CD1c-positive myeloid dendritic cell (primary cell): ENCODE measurements at regions not wholly inside any gene's neighbourhood (a gene's known extent, or its start where the extent isn't known, plus 50 kb on each side); places are given as distances from the start of the nearest gene placed in this dataset.

ENCODE experiments used
- DNase-seq: peaks from one replicate; pipeline ENCODE4 v3.0.0-alpha.2; 2016; ENCODE audit errors: extremely low spot score

DNA sequence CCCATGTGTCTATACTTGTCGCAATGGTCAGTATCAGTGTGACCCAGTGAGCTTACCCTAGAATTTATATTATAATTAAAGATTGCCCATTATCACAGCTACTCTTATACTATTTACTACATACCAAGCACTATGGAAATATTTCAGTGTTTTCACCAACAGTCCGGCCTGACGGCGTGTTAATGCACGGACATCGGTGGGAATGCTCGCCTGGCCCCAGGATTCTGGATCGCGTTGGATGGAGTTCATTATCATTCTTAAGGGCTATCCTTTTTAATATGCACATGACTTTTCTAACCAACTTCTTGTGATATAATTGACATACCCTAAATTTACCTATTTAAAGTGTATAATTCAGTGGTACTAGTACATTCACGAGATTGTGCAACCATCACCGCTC lies 51.8 kb upstream of the AFDN start:
- no peak for DNase-seq

DNA sequence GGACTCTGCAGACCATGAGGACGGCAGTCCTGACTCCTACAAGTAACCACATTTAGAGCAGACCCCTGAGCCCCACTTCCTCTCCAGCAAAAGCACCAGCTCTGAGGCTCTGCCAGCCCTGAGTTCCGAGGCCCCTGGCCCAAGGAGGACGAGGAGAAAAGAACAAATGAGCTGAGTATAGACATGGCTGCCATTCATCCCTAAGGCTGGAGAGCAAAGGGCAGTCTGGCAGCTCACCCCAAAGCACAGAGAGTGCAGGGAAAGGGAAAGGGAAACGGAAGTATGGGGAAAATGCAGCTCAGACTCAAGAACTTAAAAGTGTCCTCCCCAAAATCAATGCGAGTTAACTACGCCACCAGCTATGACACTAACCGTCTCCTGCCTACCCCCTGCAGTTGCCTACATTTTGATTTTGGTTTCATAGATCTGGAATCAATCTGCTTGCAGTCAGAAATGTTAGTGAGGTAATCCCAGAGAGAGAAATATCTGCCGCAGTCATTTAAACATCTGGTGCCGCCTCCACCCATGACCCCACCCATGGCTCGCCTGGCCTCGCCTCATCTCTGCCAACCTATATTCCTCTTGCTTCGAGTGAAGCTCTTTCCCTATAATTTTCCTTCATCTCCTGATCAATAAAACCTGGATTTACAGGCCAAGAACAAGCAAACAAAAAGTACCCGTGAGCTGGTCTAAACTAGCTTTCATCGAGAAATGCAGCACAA lies 49.6 kb upstream of the AFDN start:
- DNase-seq = no peak
